ENCODE measurements at regions not wholly inside any gene's neighbourhood (a gene's known extent, or its start where the extent isn't known, plus 50 kb on each side); places are given as distances from the start of the nearest gene placed in this dataset.

DNA sequence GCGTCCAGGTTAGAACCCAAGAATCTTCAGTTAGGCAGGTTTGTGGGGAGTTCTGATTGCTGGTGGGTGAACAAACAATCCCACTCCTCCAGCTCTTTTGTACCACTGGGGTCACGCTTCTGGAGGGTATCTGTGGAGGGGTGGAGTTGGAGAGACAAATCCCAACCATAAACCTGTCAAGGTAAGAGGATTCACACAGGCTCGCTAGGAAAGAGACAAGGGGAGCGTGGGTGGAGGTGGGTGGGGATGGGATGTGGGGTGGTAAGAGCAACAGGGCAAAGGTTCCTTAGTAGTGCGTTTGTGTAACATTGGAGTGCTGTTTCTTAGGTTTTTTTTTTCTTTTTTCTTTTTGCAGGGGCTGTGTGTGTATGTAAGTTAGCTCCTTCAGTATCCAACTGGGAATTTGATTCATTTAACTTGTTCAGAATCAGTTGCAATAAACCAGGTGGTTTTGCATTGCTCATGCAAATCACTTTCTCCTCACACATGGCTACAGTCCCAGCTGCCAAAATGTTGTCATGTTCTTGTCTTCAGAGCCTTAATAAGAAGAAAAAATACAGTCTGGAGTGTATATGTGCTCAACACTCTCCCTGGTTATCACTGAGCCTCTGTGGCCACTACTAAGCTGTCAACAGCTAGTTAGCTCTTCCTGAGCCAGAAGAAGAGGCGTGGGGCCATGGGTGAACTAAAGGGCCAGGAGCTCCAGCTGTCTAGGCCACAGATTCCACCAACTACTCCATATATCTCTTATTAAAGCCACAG, 164.0 kb upstream of the RAD23B start:
- no peak for DNase-seq

- DNase-seq, result no peak
These were observed 163.3 kb upstream of the RAD23B start for GRCh38 chr9:107119735-107120134.

GRCh38 chr9:107123389-107123788, 159.7 kb upstream of the RAD23B start:
- DNase-seq, result no peak

DNA sequence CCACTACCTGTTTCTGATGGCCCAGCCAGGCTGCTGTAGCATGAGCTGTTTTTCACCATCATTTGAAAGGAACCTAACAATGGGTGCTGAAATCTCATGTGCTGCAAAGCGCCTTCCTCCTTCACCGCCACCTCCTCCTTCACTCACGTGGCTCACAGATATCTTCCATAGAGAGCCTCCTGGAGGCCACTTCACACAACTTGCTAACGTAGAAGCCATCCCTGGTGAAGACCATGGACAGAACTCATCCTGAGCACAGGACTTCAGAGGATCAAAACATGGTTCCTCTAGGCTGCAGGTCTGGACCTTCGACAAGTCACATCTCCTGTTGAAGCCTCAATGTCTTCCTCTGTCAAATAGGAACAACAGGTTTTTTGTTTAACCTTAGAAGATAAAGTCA, 155.5 kb upstream of the RAD23B start:
- no peak for DNase-seq

DNA sequence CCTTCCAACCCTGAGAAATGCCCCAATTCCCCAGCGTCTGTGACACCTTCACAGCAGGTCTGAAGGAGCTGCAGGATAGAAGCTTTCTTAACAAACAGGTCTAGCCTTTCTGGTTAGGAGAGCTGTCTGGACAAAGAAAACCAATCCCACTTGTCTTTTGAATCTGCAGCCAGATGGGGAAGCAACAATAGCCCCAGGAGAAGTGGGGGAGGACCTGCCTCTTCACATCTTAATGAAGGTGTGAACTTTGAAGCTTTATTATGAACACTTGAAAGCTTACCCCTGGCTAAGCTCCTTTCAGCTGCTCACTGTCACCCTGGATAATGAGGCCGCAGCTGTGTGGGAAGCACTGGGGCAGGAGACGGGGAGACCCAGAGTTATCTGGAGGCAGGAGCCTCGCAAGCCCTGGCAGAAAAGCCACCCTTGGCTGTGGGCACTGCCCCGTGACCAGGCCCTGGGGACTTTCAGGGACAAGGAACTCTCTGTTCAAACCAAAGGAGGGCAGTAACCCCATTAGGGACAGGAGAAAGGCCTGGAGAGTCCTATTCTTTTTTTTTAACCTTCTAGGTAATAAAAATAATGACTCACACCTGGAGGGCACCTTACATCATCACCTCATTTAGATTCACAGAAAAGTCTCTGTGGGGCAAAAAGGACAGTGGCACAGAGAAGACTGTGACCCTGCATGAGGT, 151.8 kb upstream of the RAD23B start:
- DNase-seq, result no peak

GRCh38 chr9:107136296-107136695, 146.8 kb upstream of the RAD23B start:
- DNase-seq, result no peak

DNA sequence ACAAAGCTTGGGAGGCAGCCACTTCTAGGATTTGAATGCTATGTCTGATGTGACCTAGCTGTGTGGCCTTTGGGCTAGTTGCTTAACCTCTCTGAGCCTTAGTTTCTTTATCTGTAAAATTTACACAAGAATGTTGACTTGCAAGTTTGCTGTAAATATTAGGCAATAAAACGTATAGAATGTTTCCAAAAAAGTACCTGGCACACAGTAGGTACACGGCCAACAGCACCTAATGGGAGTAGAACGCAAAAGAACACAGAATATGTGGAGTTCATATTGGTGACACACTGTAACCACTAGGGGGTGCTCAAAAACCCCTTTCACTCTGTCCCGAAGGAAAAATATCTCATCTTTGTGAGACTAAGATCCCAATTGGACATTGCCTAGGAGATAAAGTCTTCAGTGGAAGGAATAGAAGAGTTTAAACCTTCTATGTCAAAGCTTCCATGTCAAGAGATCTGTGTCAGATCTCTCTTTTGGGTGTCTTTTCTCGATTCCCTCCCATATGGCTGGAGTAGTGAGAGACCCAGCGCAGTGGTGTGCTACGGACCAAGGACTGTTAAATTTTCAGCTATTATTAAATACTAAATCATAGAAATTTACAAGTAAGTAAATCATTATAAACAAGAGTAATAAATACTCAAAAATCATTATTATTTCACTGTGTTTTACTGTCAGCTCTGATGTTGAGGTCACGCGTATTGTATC, 145.4 kb upstream of the RAD23B start:
- peak; percentile 44 to 74 (median 47) for DNase-seq

DNA sequence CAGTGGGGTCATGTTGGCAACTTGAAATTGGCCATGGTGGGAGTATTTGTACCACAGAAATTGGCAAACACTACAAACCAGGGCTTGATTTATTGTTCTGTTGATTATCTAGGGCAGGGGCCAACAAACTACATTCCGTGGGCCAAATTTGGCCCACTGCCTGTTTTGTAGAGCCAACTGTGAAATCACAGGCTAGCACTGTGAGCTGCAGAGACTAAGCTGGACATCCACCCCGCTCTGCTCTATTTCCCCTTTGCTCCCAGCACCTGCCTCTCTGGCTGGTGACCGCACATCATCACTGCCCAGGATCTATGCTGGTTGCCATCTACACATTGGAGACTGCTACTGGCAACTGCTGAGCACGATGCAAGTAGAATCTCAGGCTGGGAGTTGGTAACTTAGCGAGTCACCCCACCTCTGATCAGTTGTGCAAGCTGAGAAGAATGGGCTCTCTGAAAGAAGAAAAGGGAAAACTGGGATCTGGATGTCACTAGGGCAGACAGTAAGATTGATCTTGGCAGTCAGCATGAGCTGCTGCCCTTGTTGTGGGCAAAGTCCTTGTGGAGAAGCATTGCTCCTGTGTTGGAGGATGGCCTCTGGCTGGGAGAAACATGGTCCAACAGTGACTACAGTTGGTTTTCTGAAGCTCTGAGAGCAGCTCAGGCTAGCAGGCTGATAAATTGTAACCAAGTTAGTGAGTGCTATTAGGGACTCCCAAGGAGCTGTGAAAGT, 144.7 kb upstream of the RAD23B start:
- DNase-seq, result no peak

DNA sequence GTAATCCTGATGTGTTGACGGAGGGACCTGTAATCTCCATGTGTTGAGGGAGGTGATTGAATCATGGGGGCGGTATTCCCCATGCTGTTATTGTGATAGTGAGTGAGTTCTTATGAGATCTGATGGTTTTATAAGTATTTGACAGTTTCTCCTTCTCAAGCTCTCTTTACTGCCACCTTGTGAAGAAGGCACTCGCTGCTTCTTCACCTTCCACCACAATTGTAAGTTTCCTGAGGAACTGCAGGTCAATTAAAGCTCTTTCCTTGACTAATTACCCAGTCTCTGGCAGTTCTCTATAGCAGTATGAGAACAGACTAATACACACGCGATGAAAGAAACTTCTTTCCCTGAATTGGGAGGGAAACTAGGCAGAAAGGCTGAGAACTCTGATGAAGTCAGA, 141.1 kb upstream of the RAD23B start:
- no peak for DNase-seq

DNA sequence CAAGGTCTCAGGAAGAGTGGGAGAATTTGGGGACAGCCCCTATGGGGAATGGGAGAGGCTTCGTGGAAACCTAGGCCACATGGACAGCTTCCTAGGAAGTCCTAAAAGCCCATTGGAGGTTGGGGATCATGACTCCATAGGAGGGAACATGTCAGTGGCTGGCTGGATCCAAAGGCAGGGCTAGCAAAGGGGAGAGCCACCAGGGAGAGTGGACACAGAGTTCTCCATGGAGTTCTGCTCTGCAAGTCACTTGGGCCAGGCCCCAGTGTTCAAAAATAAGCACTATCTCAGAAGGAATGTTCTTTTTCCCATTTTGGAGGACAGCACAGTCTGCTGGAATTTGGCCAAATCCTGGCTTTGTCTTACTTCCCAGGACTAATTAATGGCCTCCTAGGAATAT, 140.6 kb upstream of the RAD23B start:
- no peak for DNase-seq

DNA sequence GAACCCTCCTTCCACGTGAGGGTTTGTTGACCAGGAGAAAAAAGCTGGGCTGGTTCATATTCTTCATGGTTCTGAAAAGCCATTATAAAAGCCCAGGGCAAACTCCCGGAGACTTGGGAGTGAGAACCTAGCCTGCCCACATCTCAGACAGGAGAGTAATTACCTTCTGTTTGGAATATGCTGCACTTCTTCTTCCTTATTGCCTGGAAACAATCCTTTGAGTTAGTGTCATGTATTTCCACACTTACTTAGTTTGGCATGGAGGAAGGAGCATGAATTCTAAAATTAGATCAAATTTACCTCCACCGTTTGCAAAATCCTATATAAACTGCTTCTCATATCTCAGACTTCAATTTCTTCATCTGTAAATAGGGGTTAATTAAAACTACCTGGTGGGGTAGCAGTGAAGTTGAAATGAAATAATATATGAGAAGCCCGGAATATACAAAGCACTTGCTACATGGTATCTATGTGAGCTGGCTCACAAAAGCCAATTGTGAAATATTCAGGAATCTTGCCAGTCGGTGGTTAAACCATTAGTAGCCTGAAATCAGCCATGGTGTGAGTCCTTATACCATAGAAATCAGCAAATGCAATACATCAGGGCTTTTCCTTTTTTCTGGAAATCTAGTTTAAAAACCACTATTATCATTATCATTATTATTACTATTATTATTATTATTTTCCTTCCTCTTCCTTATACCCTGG, 140.0 kb upstream of the RAD23B start:
- DNase-seq, result no peak

DNA sequence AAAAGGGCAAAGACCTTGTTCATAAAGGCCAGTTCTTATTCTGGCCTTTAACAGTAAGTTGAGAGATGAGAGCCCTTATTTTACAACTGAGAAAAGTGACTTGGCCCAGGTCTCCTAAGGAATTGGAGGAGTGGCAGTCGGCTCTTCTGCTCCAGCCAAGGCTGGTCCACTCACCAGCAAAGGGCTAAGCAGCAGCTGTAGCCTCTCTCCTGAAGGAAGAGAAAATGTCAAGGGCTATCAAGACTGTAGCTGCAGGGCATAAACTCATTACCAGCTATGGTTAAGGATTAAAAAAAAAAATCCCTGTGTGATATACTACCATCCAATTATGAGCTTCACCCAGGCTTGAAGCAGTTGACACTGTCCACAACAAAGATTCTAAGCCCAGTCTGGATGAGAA, 138.6 kb upstream of the RAD23B start:
- DNase-seq, result no peak

DNA sequence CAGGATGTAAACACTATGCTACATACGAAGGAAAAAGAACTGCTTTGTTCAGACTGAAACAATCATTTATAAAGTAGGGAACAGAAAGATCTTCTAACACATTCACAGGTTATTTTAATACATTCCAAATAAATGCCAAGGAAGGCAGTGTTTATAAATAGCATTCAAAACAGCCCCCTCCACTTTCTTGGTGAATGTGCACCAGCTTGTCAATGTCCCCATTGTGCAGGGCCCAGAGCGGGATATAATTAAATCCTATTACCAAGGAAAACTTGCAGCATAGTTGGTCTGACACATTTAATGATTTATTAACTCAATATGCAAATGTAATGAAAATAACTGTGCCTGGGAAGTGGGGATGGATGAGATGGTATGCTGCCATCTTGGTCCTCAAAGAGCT, 135.9 kb upstream of the RAD23B start:
- no peak for DNase-seq

DNA sequence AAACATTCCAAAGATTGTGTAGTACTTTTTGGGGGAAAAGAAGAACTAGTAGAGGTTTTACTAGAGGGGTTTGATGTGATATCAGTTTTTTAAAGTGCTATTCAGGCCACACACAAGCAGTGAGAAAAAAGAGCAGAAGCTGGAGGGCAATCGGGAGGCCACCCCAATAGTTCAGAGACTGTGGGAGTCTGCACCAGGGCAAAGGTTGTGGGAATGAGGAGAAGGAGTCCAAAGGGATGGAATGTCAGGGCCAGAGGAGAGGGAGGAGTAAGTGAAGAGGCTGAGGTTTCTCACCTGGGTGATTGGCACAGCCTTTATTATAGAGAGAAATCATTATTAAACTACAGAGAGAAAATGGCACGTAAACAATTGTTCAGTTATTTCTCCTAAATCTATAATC, 134.9 kb upstream of the RAD23B start:
- DNase-seq, result no peak

DNA sequence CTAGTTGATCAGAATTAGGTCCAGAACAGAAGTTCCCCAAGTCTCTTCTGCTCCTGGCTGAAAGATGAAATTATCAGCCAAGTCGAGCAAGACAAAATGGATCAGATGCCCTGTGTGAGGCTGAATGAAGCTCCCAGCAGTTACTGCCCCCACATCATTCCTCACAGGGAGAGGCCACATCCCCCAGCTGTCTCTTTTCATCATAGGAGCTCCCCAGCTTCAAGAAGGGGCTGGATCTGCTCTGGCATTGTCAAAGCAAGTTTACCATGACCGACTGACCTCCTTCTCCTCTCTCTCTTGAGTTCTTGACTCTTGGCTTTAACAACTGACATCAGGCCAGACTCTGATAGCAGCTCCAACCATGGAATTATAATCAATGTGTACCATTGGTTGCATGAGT, 133.3 kb upstream of the RAD23B start:
- DNase-seq, result no peak

- peak in 1 of 4 experiments; percentile 12 for DNase-seq
These were observed 129.7 kb upstream of the RAD23B start for GRCh38 chr9:107153336-107153735.

GRCh38 chr9:107154291-107154690, 128.8 kb upstream of the RAD23B start:
- no peak for DNase-seq

GRCh38 chr9:107154766-107155165, 128.3 kb upstream of the RAD23B start:
- DNase-seq, result no peak

DNA sequence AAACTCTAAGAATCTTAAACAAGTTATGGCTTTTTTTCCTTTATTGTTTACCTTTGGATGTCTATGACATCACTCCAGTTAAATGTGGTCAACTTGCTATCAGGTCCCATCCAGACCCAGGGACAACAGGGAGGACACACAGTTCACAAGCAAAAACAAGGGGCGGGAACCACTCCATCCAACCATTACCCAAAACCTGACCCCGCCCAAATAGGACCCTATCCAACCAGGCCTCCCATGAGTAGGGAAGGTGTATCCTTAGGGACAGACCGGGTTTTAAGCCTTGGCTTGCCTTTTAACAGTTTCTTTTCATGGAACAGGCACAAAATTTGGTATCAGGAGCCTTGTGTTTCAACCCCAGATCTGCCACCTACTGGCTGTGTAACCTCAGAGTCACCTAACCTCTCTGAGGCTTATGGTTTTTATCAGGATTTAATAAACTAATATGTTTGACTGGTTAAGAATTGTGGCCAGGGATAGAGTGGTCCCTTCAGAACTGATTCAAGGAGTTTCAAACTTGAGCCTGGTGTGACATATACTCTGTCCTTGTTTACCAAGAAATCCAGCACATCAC, 127.7 kb upstream of the RAD23B start:
- DNase-seq, result no peak

DNA sequence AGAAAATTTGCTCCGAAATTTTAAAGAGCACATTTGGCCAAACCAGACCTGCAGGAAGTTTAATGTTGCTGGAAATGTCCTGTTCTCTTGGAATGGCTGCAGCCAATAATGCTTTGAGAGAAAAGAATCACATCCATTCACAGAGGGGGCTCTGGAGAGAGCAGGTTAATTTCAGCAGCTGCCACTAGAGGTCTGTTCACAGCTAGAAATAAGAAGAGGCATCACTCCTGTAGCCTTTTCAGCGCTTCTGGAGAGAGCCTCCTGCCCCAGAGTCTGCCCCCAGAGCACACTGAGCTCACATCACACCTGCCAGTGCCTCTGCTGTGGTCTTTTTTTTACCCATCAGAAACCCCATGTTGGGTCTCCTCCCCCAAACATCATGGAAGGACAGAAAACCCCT, 124.8 kb upstream of the RAD23B start:
- DNase-seq, result no peak

GRCh38 chr9:107161338-107161737, 121.7 kb upstream of the RAD23B start:
- no peak for DNase-seq

GRCh38 chr9:107163370-107163769, 119.7 kb upstream of the RAD23B start:
- DNase-seq, result no peak

Measured in suppressor macrophage (primary cell).